GM21786 (cell line): ENCODE measurements at regions not wholly inside any gene's neighbourhood (a gene's known extent, or its start where the extent isn't known, plus 50 kb on each side); places are given as distances from the start of the nearest gene placed in this dataset.
A peak's percentile ranks its signal among the peaks of the same experiment; 100 is the strongest.
"Not testable (repeated sequence)": the region's sequence is repeated elsewhere in the genome, so short reads cannot be mapped to it uniquely, and the experiment has no call there.

Experiments used
- ATAC-seq: cut with Tn5 transposase; IDR thresholded peaks from one replicate; pipeline ENCODE4 v1.9.1; 2021; ENCODE audit not compliant: unreplicated experiment

DNA sequence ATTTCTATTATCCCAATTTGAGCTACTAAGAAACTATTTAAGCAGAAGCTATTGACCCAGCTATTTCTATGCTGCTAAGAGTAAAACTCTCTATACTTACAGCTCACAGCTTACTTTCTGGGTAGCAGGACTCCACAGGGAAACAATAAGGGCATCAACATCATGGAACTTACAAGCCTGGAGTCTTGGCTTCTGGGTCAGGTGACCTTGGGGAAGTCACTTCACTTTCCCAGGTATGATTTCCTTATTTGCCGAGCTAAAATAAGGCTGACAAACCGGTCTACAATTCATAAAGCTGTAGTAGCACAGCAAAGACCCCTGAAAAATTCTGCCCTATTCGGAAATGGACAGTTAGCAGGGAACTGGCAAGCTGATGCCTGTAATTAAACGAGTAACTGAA lies 278.3 kb upstream of the NR2F2 start:
- no peak for ATAC-seq

DNA sequence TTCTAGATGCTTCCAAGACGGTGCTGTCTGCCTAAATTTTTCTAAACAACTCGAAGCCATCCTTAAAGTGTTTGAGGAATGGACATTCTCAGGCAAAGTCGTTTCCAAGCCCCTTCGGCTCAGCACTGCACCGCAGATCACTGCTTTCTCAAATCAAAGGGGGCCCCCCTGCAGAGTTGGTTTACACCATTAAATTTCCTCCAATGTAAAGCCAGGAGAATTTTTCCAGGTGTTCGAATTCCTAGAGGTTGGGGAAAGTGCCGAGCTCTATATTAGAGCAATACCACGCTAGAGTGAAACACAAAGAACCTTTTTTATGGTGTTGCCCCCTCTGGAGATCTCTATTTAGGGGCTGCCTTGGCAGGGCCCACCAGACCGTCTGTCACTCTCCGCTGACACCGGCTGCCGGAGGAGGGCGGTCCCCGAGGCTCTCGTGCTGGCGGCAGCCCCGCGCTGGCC lies 277.9 kb upstream of the NR2F2 start:
- ATAC-seq = no peak

DNA sequence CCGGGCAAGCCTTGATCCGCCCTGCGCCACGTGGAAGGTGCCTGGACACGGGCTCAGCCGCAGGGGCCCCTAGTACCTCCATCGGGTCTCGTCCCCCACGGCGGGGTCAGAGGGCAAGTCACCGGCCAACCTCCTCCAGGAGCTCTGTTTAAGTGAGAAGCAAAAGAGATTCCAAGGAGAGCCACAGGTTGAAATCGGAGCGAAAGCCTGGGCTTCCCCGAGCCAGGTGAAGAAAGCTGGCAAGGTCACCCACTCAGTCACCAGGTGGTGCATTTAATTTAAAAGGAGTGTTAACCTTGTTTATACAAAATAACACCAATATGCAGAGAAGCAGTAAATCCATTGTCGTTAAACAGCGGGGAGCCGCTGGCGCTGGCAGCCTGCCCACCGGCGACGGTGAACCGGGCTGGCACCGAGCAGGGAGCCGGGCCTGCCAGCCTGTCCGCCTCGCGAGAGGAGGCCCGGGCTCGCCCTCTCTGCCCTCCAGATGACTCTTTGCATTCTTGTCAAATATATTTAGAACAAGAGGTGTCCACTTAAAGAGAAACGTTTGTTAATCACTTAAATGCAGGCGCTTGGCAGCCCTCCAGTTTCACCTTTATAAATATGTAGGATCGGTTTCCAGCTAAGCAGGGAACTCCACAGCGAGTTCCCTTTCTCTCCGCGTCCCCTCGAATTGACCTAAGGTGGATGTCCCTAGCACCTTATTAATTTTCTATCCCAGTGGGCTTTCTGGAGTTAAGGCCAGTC lies 277.3 kb upstream of the NR2F2 start:
- no peak for ATAC-seq

DNA sequence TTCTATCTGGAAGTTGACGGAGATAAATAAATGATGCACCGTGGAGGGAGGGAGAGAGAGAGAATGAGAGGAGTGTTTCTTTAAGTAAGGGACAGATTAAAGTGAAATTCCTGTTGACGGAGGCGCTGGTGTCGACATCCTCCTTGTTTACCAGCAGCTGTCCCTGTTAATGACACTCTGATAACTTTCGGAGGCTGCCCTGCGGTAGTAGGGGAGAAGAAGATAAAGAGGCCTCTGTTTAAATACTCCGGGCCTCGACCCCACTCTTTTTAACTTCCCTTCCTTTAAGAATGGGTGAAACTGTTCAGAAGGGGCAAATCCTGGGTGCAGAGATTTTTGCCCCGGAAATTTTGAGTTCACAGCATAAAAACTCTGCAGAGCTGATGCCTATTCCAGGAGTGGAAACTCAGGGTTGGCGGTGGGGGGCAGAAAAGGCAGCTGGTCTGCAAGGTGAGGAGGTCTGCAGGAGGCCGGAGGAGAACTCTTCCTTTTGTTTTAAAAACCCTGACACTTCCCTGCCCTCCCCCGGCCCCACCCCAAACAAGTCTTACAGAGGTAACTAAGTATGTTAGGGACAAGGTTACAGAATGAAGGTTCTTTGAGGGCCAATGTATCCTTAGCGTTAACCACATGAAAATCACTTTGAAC lies 276.6 kb upstream of the NR2F2 start:
- no peak for ATAC-seq

DNA sequence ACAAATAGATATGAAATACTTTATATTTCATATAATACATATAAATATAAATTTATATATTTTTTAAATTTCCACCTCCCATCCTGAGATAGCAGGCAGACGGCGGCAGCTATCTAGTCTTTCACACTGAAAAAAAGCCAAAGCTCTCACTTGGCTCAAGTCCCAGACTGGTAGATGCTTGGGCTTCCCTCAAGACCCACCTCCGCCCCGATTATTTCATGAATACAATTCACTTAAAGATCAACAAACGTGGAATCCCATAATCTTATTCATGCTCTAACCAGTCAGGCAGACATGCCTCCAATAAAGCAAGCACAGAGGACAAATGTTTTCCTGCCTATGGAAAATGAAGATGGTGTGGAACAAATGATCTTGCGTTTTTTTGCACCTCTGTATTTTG lies 275.9 kb upstream of the NR2F2 start:
- ATAC-seq = no peak

DNA sequence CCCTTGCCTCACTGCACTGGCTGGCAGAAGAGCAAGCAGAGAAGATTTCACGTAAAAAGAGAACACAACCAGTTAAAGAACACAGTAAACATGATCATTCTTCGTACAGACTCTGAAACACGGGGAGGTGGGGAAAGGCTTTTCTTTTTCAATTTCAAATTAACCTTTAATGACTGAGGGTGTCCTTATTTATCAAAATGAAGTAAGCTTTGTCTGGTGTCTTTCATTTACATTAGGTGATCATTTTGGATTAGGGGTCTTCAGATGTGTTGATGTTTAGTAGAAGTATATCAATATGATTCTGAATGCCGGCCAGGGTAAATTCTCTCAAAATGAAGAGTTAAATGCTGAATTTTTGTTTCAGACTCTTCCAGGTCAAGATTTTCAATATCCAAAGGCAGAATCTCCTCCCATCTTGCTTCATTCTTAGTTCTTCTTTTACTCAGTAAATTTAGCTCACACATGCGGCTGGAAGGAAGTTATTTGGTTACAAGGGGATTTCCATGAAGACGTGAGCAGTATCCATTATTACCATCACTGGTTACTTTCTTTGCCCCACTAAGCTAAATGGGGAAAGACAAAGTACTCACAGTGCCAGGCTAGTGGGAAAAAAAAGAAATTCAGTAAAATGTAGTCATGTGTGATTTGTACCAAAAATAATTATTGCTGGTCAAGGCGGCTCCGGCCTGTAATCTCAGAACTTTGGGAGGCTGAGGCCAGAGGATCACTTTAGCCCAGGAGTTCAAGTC lies 272.2 kb upstream of the NR2F2 start:
- peak; percentile 78 for ATAC-seq

DNA sequence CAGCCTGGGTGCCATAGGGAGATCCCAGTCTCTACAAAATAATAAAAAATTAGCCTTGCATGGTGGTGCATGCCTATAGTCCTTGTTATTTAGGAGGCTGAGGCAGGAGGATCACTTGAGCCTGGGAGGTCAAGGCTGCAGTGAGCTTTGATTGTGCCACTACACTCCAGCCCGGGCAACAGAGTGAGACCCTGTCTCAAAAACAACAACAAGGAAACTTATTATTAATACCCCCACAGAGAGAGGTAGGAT lies 271.7 kb upstream of the NR2F2 start:
- ATAC-seq = not testable (repeated sequence)

DNA sequence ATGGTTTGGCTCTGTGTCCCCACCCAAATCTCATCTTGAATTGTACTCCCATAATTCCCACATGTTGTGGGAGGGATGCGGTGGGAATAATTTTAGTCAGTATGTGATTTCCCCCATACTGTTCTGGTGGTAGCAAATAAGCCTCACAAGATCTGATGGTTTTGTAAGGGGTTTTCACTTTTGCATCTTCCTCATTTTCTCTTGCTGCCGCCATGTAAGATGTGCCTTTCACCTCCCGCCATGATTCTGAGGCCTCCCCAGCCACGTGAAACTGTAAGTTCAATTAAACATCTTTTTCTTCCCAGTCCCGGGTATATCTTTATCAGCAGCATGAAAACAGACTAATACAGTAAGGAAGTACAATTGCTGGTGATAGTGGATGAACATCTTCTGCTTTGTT lies 269.9 kb upstream of the NR2F2 start:
- not testable (repeated sequence) for ATAC-seq

DNA sequence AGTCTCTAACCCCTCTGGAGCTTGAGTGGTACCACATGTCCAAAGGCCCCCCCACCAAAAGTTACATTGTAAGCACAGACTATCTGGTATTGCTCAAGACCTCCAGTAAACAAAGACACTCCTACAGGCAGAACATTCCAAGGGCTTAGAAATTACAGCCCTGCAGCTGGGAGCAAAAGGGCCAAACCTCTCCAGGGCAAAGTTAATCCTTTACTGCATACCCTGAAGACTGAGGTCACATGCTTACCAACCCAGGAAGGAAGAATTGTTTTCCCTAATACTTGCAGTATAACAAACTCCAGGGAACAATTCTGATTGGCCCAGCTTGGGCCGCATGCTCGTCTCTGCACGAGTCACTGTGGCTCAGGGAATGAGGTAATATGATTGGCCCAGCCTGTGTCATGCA lies 266.1 kb upstream of the NR2F2 start:
- no peak for ATAC-seq

DNA sequence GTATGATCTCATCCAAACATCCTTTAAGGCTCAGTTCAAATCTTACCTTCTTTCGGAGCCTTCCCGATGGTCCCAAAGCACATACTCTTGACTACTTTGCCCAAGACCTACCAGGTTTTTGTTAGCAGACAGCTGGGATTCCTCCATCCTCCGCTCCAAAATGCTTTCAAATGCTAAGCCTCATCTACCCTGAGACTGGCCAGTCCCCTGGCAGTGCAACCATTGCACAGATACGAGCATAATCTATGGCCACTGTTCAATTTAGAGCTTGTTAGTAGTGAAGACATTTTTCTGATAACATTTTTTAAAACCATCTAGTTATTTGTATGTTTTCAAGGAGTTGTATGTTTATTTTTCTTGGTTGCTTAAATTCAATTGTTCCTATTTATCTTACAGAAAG lies 264.4 kb upstream of the NR2F2 start:
- ATAC-seq = no peak

DNA sequence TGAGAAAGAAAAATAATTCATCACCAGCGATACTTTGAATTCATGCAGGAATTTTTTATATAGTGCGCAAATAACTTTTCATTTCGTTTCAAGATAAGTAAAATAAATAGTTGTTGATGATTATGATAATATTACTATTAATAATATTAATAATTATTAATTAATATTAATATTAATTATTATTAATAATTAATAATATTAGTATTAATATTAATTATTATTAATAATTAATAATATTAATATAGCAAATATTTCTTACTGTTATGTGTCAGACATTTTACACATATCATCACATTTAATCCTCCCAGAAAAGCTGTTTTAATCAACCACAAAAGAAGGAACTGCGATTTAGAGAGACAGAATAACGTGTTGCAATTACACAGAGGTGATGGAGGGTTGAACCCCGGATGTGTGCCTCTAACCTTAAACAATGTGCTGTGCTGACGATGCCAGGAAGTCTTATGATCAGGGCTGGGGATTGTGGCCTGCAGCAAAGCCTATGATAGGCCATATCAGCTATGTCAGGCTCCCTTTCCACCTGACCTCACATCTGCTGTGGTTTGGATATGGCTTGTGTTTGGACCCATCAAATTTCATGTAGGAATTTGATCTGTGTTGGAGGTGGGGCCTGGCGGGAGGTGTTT lies 263.5 kb upstream of the NR2F2 start:
- no peak for ATAC-seq

DNA sequence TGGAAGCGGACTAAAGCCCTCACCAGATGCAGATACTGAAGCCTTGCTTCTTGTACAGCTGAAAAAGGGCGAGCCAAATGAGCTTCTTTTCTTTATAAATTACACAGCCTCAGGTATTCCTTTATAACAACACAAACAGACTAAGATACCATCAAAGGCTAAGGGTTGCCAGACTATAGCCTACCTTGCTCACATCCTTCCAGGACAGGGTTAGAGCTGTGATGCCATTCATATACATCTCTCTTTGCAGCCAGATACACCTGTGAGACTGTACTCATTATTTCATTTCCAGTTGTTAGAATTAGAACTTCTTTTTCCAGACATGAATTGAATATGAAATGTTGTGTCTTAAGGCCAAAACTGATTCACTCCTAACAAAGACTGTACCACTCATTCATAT lies 262.8 kb upstream of the NR2F2 start:
- no peak for ATAC-seq

DNA sequence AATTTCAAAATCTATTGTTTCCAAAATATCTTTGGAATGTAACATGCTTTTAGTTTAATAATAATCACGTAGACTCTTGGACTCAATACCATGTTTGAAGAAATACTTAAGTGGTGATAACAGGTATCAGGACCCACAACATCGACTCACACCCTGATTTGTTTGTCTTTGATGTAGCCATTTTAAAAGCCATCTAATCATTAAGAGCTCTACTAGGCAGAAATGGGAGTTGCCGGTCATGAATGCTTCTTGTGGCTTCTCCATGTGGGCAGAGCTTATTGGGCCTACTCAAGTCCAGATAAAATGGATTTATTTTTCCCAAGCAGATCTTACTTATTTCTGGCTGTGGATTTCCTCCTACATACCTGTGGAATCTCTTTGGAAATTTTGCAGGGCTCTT lies 261.6 kb upstream of the NR2F2 start:
- no peak for ATAC-seq

DNA sequence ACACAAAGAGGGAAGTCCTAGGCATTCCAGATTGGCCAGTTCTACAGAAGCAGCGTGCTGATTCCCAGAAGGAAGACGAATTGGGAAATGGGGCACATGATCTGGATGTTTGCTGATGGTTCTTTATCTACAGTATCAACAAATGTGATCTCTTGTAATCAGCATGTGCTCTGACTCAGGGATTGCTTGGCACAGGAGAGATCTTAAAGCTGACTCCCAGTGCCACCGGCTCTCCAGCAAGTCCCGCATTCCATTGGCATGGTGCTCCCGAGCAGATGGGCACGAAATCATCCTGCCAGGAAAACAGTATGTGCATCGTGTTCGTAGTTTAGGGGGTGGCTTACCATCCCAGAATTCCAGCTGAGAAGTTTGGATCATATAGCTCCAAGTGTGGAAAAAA lies 259.9 kb upstream of the NR2F2 start:
- ATAC-seq = no peak

DNA sequence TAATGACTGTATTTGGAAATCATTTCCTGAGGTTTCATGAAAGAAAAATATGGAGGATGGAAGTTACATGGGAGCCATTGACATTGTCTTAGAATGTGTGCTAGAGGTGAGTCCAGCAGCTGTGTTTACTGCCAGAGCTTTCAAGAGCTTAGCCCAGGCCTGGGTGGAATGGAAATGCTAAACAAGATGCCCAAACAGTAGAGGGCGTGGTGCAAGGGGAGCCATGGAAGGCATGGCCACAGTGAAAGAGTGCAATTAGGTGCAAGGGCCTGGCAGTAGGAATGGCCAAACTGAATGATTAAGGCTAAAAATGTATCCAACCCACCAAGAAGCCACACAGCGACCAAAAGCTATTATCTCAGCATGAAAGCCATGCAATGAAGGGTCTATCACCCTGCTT lies 257.7 kb upstream of the NR2F2 start:
- ATAC-seq = no peak

DNA sequence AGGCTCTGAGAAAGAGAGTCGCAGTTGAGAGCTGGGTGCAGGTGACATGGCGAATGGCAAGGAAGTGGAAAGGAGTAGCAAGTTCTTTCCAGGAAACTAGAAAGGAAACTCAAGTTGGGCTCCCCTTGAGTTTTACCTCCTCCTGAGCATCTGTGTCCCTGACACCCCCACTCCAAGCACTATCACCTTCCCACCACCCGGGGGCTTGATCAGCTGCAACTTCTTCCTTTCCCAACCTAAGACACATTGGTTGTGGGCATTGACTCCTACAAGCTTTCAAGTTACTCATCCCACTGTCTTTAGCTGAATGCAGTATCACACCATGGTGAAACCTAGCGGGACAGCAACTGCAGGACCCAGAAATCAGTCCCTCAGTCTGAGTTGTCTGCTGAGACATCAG lies 256.6 kb upstream of the NR2F2 start:
- ATAC-seq = no peak

DNA sequence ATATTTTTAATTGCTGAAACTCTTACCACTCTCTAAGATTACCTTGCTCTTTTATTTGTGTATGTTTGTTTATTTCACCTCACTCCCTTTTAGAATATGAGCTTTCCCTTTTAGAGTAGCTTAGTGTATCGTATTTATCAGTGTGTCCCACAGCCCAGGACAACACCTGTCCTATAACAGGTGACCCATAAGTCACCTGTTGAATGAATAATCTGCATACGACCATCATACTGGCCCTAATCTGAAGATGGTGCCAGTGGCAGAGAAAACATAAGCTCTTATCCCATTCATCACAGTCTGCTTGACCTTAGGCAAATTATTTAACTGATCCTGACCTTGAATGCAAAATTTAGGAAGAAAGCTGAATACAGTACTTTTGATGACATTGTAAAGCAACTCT lies 254.6 kb upstream of the NR2F2 start:
- ATAC-seq = no peak

DNA sequence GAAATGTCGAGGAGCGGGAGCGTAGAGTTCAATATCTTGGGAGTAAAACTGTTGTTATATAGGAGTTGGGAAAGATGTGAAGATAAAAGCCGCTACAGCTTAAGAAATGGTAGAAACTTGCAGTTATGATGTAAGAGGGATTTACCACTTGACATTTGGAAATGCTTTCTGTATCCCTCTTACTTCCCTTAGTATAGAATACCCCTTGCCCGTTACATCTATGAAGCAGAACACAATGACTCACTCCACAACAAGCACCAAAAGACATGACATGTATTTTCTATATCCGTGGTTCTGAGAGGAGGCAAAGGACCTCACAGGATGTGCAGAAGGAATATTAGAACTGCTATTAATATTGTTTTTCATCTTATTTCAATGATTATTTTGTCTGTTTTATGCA lies 254.2 kb upstream of the NR2F2 start:
- no peak for ATAC-seq

DNA sequence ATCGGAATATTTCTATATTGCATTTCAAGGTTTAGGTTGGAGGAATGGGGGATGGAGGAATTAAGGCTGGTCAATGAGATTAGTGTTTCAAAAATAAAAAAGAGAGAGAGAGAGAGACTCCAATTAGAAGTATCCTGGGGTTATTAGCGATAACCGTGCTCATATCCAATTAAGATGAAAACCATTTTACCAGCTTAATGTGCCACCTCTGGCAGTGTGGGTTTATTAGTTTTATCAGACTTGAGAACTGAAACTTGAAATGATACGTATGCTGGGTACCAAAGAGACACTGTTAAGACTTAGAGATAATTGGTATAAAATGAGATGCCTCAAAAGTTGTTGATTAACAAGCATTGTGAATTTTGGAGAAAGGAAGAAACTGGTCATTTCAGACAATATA lies 251.5 kb upstream of the NR2F2 start:
- ATAC-seq = no peak

DNA sequence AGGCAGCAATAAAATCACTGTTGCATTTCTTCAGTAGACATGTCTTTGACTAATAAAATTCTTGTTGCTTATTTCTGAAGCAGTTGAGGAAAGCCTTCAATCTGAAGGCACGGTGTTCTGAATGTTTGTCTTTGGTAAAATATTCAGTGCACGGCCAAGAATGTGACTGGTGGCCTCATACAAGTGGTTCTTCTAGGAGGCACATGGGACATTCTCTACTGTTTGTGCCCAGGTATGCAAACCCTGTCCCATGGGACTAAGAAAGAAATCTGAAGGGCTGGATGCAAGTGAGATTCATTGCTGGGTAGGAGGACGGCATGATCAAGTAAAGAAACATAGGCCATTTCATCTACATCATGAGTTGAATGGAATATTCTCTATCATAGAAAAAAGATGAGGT lies 250.6 kb upstream of the NR2F2 start:
- ATAC-seq = no peak

DNA sequence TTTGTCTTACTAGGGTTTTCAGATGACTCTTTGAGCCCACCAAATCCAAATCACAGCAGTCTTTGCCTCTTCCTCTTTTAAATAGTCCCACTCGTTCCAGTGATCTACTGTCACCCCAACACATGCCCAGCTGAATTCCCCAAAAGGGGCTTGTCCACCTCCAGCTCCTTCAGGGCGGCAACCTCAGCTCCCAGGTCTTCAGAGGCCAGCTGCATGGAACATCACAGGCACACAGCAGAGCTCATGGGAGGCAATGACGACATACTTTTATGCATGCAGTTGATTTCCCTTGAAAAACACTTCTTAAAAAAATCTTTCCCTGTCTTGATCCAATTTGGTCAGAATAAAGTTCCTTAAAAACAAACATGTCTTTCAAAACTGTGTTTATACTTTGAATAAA lies 244.3 kb upstream of the NR2F2 start:
- ATAC-seq = no peak
